LoVo (cell line): ENCODE measurements at regions not wholly inside any gene's neighbourhood (a gene's known extent, or its start where the extent isn't known, plus 50 kb on each side); places are given as distances from the start of the nearest gene placed in this dataset.

Experiments used
- DNase-seq: peaks from one replicate; pipeline ENCODE4 v3.0.0-alpha.2; 2016; ENCODE audit warnings: low spot score

DNA sequence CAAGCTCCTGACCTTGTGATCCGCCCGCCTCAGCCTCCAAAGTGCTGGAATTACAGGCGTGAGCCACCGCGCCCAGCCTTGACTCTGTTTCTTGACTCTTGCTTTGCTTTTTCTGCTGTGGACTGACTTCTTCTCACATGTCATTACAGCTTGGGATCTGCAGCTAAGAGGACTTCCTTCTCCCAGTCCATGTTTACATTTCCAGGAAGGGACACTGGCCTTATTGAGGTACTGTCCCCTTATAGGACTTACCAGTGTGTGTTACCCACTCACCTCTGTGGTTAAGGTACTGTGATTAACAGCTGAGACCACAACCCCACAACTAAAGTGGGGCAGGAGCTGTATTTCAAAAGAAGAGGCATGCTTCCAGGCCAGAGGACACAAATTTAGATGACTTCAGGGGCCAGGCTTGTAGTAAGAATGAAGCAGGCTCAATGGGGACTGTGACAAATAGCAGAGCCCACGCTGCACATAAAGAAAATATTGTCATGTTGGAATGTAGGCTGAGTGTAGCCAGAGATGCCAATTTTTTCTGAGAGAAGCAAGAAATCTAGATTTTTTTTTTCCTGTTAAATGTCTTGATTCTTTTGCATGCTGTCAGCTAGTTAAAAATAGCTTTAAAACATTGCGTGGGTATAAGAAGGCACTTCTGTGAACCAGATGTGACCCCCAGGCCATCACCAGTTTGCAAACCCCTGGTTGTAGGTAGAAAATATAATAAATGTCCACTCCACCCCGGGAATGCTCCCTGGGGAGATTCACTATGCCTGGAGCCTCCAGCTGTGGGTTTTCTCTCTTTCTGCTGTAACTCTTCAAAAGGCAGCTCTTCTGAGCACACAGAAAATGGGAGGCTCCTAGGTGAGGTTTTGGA lies 75.0 kb downstream of the PTPDC1 start:
- DNase-seq = no peak

DNA sequence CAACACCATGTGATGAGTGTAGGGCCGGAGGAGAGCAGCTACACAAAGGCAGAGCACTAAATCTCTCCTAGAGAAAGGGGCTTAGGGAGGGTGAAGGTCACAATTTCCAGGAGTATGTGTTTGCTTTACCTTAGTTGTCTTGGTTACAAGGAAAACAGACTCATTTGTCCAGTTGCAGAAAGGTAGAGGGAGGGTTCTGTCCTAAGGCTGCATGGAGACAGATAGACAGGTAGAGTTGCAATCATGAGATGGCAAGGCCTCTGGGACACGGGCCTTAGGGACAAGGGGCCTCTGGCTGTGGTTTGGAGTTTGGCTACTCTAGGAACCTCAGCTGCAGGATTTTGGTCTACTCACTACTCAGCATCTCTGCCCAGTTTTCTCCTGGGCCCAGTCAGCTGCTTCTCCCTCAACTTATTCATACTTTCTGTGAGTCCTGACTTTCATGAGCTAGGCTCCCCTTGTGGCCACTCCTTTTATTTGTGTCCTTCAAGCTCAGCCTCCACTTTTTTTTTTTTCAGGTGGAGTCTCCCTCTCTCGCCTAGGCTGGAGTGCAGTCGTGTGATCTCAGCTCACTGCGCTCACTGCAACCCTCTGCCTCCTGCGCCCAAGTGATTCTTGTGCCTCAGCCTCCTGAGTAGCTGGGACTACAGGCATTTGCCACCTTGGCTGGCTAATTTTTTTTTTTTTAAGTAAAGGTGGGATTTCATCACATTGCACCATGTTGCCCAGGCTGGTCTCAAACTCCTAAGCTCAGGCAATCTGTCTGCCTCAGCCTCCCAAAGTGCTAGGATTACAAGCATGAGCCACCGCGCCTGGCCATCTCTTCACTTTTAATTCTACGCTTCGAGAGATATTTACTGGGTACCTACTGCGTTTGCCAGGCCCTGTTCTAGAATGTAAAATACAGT lies 76.6 kb downstream of the PTPDC1 start:
- DNase-seq = no peak

DNA sequence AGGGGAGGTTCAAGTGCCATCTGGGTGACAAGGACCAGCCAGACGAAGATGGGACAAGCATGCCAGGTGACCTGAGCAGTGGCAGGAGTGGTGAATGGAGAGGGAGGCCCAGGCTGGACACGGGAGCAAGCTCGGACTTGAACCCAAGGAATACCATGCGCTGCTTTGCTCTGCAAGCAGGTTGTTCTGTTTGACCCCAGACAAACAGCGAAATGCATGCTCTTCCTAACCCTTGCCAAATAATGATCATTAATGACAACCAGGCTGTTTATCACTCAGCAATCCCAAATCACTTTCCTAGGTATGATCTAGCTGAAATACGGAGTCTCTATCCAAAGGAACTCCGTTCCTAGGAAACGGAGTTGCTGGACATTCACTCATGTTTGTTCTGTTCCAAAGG lies 77.4 kb downstream of the PTPDC1 start:
- DNase-seq = no peak

DNA sequence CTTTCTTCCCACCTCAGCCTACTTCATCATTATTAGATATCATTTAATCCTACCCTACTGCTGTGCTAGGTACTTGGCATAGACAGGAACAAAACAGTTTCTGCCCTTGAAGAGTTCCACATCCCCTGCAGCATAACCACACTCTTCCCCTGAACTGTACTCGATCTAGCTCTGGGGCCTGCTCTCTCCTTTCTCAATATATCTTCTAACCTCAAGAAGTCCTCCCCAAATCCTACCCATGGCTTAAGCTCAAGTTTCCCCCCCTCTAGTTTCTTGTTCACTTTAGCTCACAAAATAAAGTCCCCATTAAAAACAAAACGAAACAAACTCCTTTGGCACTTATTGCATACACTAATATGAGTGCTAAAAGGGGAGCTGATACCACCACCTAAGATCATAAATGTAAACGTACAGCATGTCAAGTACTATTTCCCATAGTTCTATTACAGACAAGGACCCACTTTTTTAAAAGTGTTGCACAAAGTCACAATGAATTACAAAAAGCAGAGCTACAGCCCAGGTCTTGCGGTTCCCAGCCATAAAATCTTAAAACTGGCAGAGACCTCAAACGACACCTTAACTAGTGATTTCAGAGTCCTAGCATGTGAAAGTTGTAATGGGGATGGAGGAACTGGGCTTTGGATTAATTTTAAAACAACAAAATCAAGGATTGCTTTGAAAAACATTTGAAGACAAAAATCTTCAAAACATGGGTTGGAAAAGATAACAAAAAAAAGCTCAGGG lies 80.7 kb downstream of the PTPDC1 start:
- DNase-seq = no peak

DNA sequence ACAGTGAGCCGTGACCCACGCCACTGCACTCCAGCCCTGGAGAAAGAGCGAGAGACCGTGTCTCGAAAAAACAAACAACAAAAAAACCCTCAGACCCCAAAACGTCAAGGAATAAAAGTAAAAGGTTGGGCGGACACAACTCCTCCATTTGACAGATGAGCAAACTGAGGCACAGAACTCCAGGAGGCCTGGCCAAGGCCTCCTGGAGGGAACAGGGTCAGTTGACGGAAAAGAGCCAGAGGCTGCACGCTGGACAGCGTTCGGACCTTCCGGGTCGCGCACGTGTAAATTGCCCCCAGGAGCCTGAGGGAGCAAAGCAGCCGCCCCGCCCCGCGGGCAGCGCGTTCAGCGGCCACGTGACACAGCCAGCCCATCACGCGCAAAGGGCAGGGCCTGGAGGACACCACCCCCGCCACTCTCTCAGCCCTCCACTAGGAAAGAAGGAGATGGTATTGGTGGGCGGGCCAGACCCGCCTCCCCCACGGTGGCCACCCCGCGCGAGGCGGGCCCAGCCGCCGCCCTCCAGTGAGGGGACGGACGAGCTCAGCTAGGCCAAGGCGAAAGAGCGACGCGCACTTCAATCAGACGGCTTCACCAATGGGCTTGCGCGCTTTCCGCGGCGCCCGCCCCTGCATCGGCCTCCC lies 81.5 kb downstream of the PTPDC1 start:
- DNase-seq = peak; percentile 97

DNA sequence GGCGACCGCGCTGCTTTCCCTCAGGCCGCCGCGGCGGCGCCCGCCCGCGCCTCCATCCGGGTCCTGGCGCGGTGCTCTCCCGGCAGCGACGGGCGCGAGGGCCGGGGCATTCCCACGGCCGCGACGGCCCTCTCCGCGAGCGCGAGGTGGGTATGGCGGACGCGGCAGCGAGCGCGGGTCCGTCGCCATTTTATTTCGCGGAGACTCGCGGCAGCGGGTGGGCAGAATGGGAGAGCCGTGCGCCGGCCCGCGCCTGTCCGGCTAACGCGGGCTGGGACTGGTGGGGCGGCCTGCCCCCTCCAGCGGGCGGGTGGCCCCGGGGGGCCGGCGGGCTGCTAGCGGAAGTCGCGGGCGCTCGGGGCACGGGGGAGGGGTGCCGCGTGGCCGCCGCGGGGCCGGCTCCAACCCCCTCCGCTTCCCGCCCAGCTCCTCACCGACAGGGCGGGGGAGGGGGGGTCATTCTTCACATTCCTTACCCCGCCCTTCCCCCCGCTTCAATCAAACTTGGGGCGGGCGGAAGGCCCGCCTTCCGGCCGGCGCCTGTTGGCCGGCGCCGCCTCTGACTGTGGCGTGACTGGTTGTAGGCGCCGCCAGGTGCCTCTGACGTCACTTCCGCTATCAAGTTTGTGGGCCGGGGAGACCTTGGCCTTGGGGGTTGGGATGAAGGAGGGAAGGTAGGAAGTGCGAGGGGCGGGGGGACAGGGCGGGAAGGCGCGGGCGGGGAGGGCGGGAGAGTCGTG lies 82.1 kb downstream of the PTPDC1 start:
- DNase-seq = peak; percentile 97

DNA sequence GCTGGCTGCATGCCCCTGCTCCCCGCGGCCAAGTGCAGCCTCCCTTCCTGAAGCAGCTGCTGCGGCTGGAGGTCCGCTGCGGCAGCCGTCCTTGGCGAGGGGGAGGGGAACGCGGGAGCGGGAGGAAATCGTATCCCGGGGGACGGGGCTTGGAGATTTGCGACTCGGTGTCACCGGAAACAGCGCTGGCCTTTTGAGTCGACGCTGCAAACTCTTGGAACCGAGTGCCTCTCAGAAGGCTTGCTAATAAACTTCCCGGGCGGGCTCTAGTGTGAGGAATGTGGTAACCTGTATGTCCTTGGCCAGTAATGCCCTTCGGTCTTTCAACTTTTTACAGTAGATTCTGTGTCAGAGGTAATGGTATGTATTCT lies 82.7 kb downstream of the PTPDC1 start:
- no peak for DNase-seq

DNA sequence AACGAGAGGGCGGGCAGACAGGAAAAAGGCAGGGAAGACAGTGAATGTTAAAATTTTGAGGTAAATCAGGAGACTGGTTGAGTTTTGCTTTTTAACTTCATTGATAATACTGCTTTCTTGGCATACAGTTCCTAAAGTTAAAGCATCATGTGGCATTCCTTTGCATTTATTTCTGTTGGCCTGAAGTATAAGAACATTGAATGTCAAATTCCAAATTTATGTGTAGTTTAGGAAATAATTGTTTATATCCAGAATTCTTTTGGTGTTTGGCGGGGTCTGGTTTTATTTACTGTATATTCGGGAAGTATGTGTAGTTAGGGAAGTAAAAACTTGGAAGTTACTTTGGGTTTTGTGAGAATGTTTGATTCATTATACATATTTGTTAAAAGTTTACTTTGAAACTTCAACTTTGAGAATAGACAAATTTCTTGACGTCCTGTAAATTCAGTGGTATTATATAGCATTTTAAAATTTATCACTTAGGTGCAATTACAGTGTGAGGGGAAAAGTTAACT lies 83.2 kb downstream of the PTPDC1 start:
- no peak for DNase-seq

DNA sequence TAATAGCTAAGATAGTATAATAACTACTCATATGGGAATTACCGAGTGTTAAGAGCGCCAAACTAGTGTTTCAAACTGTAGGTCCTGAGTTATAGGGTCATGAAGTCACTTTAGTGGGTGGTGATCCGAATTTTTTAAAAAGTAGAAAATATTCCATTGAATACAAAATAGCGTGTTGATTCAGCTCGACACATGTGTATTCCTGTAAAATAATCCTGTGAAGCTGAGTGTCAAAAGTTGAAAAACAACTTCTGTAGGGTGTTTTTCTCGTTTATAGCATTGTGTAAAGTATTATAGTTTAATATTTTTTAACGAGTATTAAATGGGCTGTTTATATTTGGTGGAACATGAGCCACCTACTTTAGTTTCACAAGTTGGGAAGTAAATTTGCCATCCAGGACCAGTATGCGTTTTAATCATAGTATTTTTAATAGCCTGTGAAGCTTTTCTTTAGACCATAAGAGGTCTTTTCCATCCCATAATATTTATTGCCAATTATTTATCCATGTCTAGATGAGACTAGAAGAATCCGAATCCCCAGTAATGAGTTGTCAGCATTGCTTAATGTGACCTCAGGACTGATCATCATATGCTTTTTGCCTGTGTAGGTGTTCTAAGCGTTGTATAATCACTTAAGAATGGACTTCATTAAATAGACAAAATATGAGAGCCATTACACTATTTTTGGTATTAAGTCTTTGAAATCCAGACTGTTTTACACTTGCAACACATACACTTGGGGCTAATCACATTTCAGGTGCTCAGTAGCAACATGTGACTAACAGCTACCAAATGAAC lies 84.1 kb downstream of the PTPDC1 start:
- DNase-seq = no peak

DNA sequence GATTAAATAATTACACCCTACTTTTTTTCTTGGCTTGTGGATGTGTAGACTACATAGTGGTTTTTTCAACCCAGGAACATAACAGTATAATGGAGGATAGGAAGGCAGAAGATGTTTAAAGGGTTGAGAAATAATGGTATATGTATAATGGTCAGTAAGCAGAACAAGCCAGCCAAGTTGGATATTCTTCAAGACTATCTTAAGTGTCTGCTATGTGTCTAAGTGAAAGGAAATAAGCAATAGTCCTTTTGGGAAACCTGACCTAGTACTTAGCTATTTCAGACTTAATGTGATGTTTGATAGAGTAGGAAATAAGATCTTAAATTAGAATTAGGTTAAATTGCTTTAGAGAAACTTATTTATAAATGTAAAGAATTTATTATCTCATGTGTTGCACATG lies 85.7 kb downstream of the PTPDC1 start:
- no peak for DNase-seq

DNA sequence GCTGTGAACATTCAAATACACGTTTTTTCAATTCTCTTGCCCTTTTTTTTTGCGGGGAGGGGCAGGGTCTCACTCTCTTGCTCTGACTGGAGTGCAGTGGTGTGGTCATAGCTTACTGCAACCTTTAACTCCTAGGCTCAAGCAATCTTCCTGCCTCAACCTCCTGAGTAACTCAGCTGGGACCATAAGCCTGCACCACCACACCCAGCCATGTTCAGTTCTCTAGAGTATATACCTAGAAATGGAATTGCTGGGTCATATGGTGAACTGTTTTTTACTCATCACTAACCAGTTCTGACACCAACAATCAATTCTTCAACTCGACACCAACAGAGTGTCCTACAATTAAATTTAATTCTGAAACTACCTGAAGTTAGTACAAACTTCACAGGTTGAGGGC lies 85.5 kb upstream of the ZNF169 start:
- DNase-seq = no peak

DNA sequence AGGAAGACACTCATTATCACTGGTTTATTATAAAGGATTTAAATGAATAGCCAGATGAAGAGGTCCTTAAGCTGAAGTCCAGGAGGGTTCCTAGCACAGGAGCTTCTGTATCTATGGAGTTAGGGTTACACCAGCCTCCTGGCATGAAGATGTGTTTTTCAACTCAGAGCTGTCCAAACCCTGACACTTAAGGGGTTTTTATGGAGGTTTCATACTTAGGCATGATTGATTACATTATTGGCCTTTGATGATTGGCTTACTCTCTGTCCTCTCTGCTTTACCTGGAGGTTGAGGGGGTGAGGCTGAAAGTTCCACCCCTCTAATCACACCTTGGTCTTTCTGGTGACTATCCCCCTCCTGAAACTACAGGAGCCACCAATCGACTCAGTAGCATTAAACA lies 84.9 kb upstream of the ZNF169 start:
- DNase-seq = no peak

DNA sequence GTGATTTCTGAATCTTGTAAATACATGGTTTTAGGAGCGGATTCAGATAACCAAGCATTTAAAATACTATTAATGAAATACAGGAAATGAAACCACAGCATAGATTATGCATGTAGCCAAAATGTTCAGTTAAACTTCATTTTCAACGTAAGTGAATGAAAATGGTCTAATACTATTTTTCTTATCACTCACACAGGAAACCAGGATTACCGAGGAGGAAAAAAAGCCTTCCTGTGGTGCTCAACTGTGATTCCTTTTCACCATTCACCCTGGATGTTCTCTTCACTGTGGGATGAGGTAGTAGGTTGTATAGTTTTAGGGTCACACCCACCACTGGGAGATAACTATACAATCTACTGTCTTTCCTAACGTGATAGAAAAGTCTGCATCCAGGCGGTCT lies 83.4 kb upstream of the ZNF169 start:
- DNase-seq = no peak

DNA sequence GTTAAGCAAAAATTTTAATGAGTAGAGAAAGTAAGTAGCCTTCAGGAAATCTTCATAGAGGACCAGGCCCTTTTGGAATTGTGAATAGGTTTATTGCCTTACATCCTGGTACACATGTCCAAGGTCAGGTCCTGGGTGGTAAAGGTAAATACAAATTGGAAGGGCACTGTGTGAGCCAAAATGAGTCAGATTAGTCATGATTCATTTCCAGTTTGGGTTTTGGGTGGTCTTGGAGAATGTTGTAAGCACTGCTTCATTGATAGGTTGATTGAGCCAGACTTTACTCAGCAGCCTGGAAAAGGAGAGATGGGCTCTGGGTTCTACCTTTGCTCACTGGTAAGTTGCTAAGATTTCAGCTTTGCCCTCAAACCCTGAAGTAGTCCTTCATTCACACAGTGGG lies 82.5 kb upstream of the ZNF169 start:
- no peak for DNase-seq

DNA sequence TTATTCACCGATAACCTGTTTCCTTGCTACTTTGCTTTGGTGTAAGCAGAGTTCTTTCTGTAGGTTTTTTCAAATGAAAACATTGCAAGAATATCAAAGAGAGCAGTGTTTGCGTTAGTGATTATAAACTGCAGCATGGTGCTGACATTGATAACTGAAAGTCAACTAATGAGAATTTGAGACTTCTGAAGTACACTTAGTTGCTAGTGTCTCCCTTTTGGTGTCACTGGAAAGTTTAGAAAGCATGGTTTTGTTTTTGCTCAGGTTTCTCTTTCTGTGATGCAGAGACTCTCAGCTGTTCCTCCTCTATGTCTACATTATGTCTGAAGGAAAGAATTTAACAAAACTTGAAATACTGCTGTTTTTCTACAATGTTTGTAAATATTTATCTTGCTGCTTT lies 80.2 kb upstream of the ZNF169 start:
- no peak for DNase-seq

DNA sequence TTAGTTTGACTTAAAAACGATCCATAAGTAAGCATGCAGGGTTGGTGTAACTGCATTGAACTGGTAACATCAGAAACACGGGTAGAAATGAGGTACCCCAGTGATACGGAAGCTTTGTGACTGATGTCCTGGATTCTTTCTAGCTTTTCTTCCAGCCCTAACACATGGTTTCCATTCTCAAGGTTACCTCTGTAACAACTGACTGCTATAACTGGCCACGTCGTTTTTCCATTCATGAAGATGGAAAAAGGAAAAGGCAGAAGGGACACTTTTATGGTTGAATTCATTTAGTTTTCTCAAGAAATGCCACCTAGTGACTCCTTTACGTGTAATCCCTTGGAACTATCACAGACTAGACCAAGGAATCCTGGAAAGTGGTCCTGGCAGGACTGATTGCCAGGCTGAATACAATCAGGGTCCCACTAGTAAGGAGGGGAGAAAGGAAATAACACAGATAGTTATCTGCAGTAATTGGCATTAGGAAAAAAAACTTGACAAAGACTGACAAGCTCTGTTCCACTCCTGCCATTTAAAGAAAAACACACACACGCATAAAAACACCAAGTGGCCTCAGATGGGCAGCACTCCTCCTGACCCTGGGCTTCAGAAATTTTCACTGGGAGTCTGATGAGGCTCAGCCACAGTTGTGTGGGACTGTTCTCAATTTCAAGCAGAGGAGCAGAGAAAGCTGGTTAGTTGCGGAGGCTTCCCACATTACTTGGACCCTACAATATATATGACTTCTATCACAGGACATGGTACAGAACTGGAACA lies 77.5 kb upstream of the ZNF169 start:
- no peak for DNase-seq

DNA sequence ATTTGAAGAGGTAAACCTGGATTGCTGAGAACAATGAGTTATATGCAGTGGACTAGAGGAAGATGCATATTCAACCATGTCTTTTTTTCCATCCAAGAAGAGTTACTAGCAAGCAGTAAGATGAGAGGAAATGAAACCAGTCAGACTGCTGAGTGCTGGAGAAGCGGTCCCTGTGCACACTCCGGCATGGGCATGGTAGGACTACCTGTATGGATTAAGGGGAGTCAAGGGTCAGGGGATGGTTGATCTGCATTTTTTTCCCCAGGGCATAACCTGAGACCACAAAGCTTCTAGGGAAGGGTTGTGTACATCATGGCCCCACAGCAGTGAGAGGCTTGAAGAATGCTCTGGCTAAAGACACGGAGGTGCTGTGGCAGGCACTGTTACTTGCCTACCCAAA lies 76.6 kb upstream of the ZNF169 start:
- DNase-seq = no peak

DNA sequence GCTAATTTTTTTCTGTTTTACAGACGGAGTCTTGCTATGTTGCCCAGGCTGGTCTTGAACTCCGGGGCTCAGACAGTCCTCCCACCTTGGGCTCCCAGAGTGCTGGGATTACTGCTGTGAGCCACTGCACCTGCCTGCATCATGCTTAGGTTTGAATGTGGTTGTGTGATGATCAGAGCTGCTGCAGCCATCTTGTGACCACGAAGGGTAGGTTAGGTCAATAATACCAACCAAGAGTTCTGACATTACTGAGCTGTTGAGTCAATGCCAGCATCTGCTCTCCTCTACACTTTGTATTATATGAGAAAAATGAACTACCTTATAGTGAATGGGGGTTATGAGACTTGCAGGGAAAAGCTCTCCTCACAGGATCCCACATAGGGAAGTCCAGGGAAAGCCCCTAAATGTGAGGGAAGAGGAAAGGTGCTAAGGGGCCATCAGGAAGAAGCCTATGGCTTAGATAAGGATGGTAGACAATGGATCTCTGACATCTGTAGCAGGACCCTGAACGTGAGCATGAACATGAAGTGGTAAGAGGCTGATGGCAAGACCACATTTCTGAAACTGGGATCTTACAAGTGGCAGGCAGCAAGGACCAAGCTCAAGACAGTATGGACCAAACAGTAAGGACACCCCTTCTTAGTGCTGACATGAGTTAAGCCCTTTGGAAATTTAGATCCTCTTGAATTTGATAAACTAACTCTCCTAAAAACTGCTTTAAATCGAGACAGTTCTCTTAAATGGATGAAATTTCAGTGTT lies 75.7 kb upstream of the ZNF169 start:
- DNase-seq = no peak

DNA sequence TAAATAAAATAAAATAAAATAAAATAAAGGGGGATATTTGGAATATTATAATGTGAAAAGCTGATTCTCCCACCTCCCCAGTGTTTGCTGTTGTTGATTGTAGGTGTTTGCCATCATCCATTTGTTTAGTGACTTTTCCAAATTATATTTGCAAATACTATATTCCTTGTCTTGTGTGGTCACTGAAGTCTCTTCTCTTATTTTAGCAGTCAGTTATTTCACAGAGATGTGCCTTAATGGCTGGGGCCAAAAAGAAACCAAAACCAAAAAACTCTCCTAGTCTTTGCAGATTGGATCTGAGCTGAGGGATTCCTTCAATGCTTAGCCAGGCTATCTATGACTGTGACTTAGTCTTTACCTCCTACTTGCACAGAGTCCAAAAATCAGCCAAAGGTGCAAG lies 70.9 kb upstream of the ZNF169 start:
- no peak for DNase-seq
